Stomach (tissue), 4 donors: ENCODE measurements at regions not wholly inside any gene's neighbourhood (a gene's known extent, or its start where the extent isn't known, plus 50 kb on each side); places are given as distances from the start of the nearest gene placed in this dataset.

Experiments used
- POLR2A ChIP-seq, 4 donors: fragments of 450-650 bp; IDR thresholded peaks; one replicate each; pipeline ENCODE4 v1.6.1; 2016; ENCODE audit warnings: antibody characterized with exemption in 4 of 4, control low read depth in 2 of 4, mild to moderate bottlenecking in 1 of 4, moderate library complexity in 1 of 4
- TF ChIP-seq, protein P1 (sequence below), 7 experiments: fragments of 450-650 bp in 4 of 7; fragments of 200-600 bp in 3 of 7; sonication (generic) in 3 of 7; IDR thresholded peaks; one replicate each; pipeline ENCODE4 v1.5.1; 2016 to 2019; ENCODE audit warnings: antibody characterized with exemption in 7 of 7, control low read depth in 2 of 7, mild to moderate bottlenecking in 1 of 7

DNA sequence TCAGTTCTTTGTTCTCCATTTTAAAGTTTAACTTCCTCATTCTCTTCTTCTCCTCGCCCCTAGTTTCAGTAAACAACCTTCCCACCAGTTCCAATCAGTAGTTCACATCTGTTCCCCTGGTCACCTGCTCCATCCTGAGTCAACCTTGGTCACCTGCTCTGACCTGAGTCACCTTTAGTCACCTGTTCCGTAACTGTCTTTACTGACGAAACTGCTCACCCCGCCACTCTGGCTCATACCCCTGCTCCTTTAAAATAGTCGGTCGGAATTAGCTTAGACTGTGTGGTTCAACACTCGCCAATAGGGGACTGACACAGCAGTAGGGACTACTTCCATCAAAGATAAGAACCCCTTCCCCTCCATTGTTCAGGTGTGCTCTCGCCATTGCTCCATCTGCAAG, 76.3 kb upstream of the GPBP1 start:
- TF ChIP-seq, protein P1, sequence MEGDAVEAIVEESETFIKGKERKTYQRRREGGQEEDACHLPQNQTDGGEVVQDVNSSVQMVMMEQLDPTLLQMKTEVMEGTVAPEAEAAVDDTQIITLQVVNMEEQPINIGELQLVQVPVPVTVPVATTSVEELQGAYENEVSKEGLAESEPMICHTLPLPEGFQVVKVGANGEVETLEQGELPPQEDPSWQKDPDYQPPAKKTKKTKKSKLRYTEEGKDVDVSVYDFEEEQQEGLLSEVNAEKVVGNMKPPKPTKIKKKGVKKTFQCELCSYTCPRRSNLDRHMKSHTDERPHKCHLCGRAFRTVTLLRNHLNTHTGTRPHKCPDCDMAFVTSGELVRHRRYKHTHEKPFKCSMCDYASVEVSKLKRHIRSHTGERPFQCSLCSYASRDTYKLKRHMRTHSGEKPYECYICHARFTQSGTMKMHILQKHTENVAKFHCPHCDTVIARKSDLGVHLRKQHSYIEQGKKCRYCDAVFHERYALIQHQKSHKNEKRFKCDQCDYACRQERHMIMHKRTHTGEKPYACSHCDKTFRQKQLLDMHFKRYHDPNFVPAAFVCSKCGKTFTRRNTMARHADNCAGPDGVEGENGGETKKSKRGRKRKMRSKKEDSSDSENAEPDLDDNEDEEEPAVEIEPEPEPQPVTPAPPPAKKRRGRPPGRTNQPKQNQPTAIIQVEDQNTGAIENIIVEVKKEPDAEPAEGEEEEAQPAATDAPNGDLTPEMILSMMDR (IDR thresholded peaks at IDR 0.05): no peak
- TF ChIP-seq POLR2A (IDR thresholded peaks at IDR 0.05): no peak
